ENCODE measurements at regions not wholly inside any gene's neighbourhood (a gene's known extent, or its start where the extent isn't known, plus 50 kb on each side); places are given as distances from the start of the nearest gene placed in this dataset.

GRCh38 chrX:98452456-98452855 is 1568.7 kb downstream of the RPA4 start:
- CTCF ChIA-PET = no interaction called here
- no peaks in the 10 kb centered on the region for H3K36me3 ChIP-seq (ENCODE audit: control insufficient read depth, insufficient read depth, low read length)
- H3K4me1 ChIP-seq (ENCODE audit: control insufficient read depth, insufficient read depth, low read length) = no peaks in the 10 kb centered on the region
- POLR2A ChIA-PET = no interaction called here
- intact Hi-C loops (cut with micrococcal nuclease; ENCODE audit: unreplicated experiment) = no loop called here
- ATAC-seq = no peak
- no peak overlapping the region for H3K4me3 ChIP-seq (ENCODE audit: low read depth in 2 of 2, low read length in 2 of 2)
- no peaks in the 10 kb centered on the region for H3K9me3 ChIP-seq (ENCODE audit: control insufficient read depth, insufficient read depth, low read depth, low read length)
- in situ Hi-C loops (cut with HindIII; ENCODE audit: low pct_unique_long_range_greater_than_20kb, low sequenced_read_pairs) = no loop called here
- TF ChIP-seq TCF7L2 (IDR thresholded peaks at IDR 0.05; ENCODE audit: low read depth, low read length) = no peak
- TF ChIP-seq POLR2AphosphoS5 (IDR thresholded peaks at IDR 0.05; ENCODE audit: low read depth, low read length) = no peak
- no peak for TF ChIP-seq CTCF (IDR thresholded peaks at IDR 0.05)
- TF ChIP-seq REST (IDR thresholded peaks at IDR 0.05; ENCODE audit: insufficient read depth in 1 of 2, low read depth in 2 of 2, low read length in 1 of 2) = no peak
- TF ChIP-seq SIN3A (IDR thresholded peaks at IDR 0.05; ENCODE audit: borderline replicate concordance, insufficient read depth, low read depth, low read length) = no peak
- no peak overlapping the region for H3K27ac ChIP-seq (ENCODE audit: low read length)
- H3K27me3 ChIP-seq (ENCODE audit: control insufficient read depth, insufficient read depth, low read length) = no peaks in the 10 kb centered on the region
- no peak for DNase-seq (ENCODE audit: low read depth, low spot score)
- no TSS peak for BruUV-seq (replicated peaks)

- Histone ChIP-seq H3K27ac (ENCODE audit: low read length) (no peak overlapping the region), H3K27me3 (ENCODE audit: control insufficient read depth, insufficient read depth, low read length) (no peaks in the 10 kb centered on the region), H3K36me3 (ENCODE audit: control insufficient read depth, insufficient read depth, low read length) (no peaks in the 10 kb centered on the region), H3K4me3 (ENCODE audit: low read depth in 2 of 2, low read length in 2 of 2) (no peak overlapping the region), H3K4me1 (ENCODE audit: control insufficient read depth, insufficient read depth, low read length) (no peaks in the 10 kb centered on the region), H3K9me3 (ENCODE audit: control insufficient read depth, insufficient read depth, low read depth, low read length) (no peaks in the 10 kb centered on the region)
- in situ Hi-C loops (cut with HindIII; ENCODE audit: low pct_unique_long_range_greater_than_20kb, low sequenced_read_pairs) = no loop called here
- CTCF ChIA-PET = no interaction called here
- POLR2A ChIA-PET = no interaction called here
- no TSS peak for BruUV-seq (replicated peaks)
- DNase-seq (ENCODE audit: low read depth, low spot score) (no peak), ATAC-seq (no peak)
- intact Hi-C loops (cut with micrococcal nuclease; ENCODE audit: unreplicated experiment) = no loop called here
- TF ChIP-seq CTCF (IDR thresholded peaks at IDR 0.05) = no peak
- TF ChIP-seq REST (IDR thresholded peaks at IDR 0.05; ENCODE audit: insufficient read depth in 1 of 2, low read depth in 2 of 2, low read length in 1 of 2) = no peak
- TF ChIP-seq SIN3A (IDR thresholded peaks at IDR 0.05; ENCODE audit: borderline replicate concordance, insufficient read depth, low read depth, low read length) = no peak
- no peak for TF ChIP-seq TCF7L2 (IDR thresholded peaks at IDR 0.05; ENCODE audit: low read depth, low read length)
- TF ChIP-seq POLR2AphosphoS5 (IDR thresholded peaks at IDR 0.05; ENCODE audit: low read depth, low read length) = no peak
These were observed 1576.0 kb downstream of the RPA4 start for GRCh38 chrX:98459669-98460068.
